ENCODE measurements at regions not wholly inside any gene's neighbourhood (a gene's known extent, or its start where the extent isn't known, plus 50 kb on each side); places are given as distances from the start of the nearest gene placed in this dataset.

DNA sequence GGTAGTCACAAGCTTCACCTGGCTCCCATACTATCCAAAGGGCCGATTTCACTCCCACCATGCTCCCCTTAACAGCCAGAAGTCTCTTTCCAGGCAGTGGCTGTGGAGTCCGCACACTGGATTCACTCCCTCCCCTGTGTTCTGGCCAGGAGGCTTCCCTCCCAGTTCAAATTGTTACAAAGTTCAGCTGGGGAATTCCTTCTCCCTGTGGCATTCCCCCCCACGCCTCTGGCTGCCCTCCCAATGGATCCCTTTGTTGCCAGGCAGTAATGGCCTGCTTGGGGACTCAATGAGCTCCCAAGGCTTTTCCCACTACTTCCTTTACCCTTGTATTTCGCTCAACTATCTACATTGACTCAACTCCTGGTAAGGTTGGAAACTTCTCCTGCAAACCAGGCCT lies 1921.4 kb upstream of the PCDH20 start:
- H3K27ac ChIP-seq (ENCODE audit: low read depth, low read length): no peak overlapping the region
- no peaks in the 10 kb centered on the region for H3K9me3 ChIP-seq (ENCODE audit: control insufficient read depth, insufficient read depth, low read length)
- ChIA-PET CTCF (no interaction called here), POLR2A (no interaction called here)
- H3K4me3 ChIP-seq (ENCODE audit: low read depth, low read length): no peak overlapping the region
- H3K27me3 ChIP-seq (ENCODE audit: control insufficient read depth, insufficient read depth, low read length): no peaks in the 10 kb centered on the region
- no peak for DNase-seq (ENCODE audit: low read depth, low spot score)
- TF ChIP-seq, protein P1, sequence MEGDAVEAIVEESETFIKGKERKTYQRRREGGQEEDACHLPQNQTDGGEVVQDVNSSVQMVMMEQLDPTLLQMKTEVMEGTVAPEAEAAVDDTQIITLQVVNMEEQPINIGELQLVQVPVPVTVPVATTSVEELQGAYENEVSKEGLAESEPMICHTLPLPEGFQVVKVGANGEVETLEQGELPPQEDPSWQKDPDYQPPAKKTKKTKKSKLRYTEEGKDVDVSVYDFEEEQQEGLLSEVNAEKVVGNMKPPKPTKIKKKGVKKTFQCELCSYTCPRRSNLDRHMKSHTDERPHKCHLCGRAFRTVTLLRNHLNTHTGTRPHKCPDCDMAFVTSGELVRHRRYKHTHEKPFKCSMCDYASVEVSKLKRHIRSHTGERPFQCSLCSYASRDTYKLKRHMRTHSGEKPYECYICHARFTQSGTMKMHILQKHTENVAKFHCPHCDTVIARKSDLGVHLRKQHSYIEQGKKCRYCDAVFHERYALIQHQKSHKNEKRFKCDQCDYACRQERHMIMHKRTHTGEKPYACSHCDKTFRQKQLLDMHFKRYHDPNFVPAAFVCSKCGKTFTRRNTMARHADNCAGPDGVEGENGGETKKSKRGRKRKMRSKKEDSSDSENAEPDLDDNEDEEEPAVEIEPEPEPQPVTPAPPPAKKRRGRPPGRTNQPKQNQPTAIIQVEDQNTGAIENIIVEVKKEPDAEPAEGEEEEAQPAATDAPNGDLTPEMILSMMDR (IDR thresholded peaks at IDR 0.05; ENCODE audit: low read depth, low read length): no peak

DNA sequence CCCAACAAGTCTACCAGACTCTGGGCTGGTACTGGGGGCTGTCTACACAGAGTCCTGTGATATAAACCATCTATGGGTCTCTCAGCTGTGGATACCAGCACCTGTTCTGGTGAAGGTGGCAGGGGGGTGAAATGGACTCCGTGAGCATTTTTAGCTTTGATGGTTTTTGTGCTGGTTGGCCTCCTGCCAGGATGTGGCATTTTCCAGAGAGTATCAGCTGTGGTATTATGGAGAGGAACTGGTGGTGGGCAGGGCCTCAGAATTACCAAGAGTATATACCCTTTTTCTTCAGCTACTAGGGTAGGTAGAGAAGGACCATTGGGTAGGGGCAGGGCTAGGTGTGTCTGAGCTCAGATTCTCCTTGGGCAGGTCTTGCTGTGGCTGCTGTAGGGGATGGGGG lies 1920.9 kb upstream of the PCDH20 start:
- POLR2A ChIA-PET: no interaction called here
- Histone ChIP-seq H3K9me3 (ENCODE audit: control insufficient read depth, insufficient read depth, low read length) (no peaks in the 10 kb centered on the region), H3K4me3 (ENCODE audit: low read depth, low read length) (no peak overlapping the region), H3K27ac (ENCODE audit: low read depth, low read length) (no peak overlapping the region), H3K27me3 (ENCODE audit: control insufficient read depth, insufficient read depth, low read length) (no peaks in the 10 kb centered on the region)
- CTCF ChIA-PET: no interaction called here
- TF ChIP-seq, protein P1 (IDR thresholded peaks at IDR 0.05; ENCODE audit: low read depth, low read length): no peak
- no peak for DNase-seq (ENCODE audit: low read depth, low spot score)

DNA sequence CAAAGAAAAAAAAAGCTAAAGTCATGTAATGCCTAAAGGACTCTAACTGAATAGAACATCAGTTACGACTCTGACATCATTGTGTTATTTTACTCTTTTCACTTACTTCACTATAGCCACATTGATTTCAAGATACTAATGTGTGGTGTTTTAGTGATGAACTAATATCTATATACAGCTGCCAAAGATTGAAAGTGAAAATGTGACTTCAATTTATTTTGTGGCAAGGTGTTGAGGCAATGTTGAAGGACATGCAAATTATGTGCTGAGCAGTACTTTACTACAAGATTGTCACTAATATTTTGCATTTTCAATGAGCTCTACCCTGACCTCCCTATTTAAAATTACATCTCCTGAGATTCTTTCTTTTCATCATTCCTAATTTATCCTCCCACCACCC lies 1911.9 kb upstream of the PCDH20 start:
- no peaks in the 10 kb centered on the region for H3K27me3 ChIP-seq (ENCODE audit: control insufficient read depth, insufficient read depth, low read length)
- no peak overlapping the region for H3K4me3 ChIP-seq (ENCODE audit: low read depth, low read length)
- TF ChIP-seq, protein P1 (IDR thresholded peaks at IDR 0.05; ENCODE audit: low read depth, low read length): no peak
- ChIA-PET POLR2A (no interaction called here), CTCF (no interaction called here)
- H3K9me3 ChIP-seq (ENCODE audit: control insufficient read depth, insufficient read depth, low read length): no peaks in the 10 kb centered on the region
- DNase-seq (ENCODE audit: low read depth, low spot score): no peak
- no peak overlapping the region for H3K27ac ChIP-seq (ENCODE audit: low read depth, low read length)

DNA sequence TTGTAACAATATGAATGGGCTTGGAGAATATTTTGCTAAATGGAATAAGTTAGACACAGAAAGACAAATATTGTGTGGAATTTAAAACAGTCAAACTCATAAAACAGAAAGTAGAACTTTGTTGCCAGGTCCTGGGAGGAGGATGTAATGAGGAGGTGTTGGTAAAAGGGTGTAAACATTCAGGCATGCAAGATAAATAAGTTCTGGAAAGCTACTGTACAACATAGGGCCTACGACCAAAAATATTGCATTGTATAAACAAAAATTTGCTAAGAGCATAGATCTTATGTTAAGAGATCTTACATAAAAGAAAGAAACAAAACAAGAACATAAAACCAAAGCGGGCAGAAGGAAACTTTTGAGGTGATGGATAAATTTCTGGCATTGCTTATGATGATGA lies 1907.8 kb upstream of the PCDH20 start:
- Histone ChIP-seq H3K9me3 (ENCODE audit: control insufficient read depth, insufficient read depth, low read length) (no peaks in the 10 kb centered on the region), H3K4me3 (ENCODE audit: low read depth, low read length) (no peak overlapping the region), H3K27me3 (ENCODE audit: control insufficient read depth, insufficient read depth, low read length) (no peaks in the 10 kb centered on the region), H3K27ac (ENCODE audit: low read depth, low read length) (no peak overlapping the region)
- no peak for DNase-seq (ENCODE audit: low read depth, low spot score)
- ChIA-PET CTCF (no interaction called here), POLR2A (no interaction called here)
- TF ChIP-seq, protein P1 (IDR thresholded peaks at IDR 0.05; ENCODE audit: low read depth, low read length): no peak

- CTCF ChIA-PET: no interaction called here
- TF ChIP-seq, protein P1 (IDR thresholded peaks at IDR 0.05; ENCODE audit: low read depth, low read length): no peak
- Histone ChIP-seq H3K9me3 (ENCODE audit: control insufficient read depth, insufficient read depth, low read length) (no peaks in the 10 kb centered on the region), H3K27me3 (ENCODE audit: control insufficient read depth, insufficient read depth, low read length) (no peaks in the 10 kb centered on the region), H3K27ac (ENCODE audit: low read depth, low read length) (no peak overlapping the region), H3K4me3 (ENCODE audit: low read depth, low read length) (no peak overlapping the region)
- POLR2A ChIA-PET: no interaction called here
- no peak for DNase-seq (ENCODE audit: low read depth, low spot score)
These were observed 1895.9 kb upstream of the PCDH20 start for GRCh38 chr13:63311587-63311986.

Data from AG04450 (cell line).